ENCODE measurements at regions not wholly inside any gene's neighbourhood (a gene's known extent, or its start where the extent isn't known, plus 50 kb on each side); places are given as distances from the start of the nearest gene placed in this dataset.
"Not testable (repeated sequence)": the region's sequence is repeated elsewhere in the genome, so short reads cannot be mapped to it uniquely, and the experiment has no call there.

- DNase-seq (ENCODE audit: low read depth): no peak
- no peak overlapping the region for H3K4me3 ChIP-seq (ENCODE audit: low read depth, low read length)
- no peak for TF ChIP-seq CTCF (conservative IDR thresholded peaks at IDR 0.05; ENCODE audit: low read depth, low read length)
Observed at GRCh38 chr7:109402107-109402506, 832.4 kb downstream of the DNAJB9 start.

DNA sequence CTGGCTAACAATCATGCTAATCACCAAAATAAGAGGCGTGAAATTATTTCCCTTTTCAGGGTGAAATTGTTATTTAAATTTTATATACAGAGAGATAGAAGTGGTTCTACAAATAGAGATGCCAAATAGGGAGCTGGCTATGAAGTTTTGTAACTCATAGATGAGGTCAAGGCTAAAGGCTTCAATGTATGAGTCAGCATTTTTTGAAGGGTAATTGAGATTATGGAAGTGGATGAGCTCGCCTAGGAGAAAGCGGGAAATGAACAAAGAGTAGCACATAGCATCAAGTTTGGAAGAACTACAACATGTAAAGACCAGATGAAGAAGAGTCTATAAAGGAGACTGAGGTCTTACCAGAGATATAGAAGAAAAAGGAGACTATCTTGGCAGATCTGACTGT lies 838.1 kb downstream of the DNAJB9 start:
- TF ChIP-seq CTCF (conservative IDR thresholded peaks at IDR 0.05; ENCODE audit: low read depth, low read length): no peak
- no peak overlapping the region for H3K4me3 ChIP-seq (ENCODE audit: low read depth, low read length)
- no peak for DNase-seq (ENCODE audit: low read depth)

GRCh38 chr7:109437957-109438356 lies 868.3 kb downstream of the DNAJB9 start:
- no peak for DNase-seq (ENCODE audit: low read depth)
- TF ChIP-seq CTCF (conservative IDR thresholded peaks at IDR 0.05; ENCODE audit: low read depth, low read length): no peak
- no peak overlapping the region for H3K4me3 ChIP-seq (ENCODE audit: low read depth, low read length)

GRCh38 chr7:109449760-109450159 lies 880.1 kb downstream of the DNAJB9 start:
- no peak for DNase-seq (ENCODE audit: low read depth)
- no peak overlapping the region for H3K4me3 ChIP-seq (ENCODE audit: low read depth, low read length)
- no peak for TF ChIP-seq CTCF (conservative IDR thresholded peaks at IDR 0.05; ENCODE audit: low read depth, low read length)

- no peak overlapping the region for H3K4me3 ChIP-seq (ENCODE audit: low read depth, low read length)
- TF ChIP-seq CTCF (conservative IDR thresholded peaks at IDR 0.05; ENCODE audit: low read depth, low read length): no peak
- DNase-seq (ENCODE audit: low read depth): no peak
Observed at GRCh38 chr7:109456116-109456515, 886.4 kb downstream of the DNAJB9 start.

DNA sequence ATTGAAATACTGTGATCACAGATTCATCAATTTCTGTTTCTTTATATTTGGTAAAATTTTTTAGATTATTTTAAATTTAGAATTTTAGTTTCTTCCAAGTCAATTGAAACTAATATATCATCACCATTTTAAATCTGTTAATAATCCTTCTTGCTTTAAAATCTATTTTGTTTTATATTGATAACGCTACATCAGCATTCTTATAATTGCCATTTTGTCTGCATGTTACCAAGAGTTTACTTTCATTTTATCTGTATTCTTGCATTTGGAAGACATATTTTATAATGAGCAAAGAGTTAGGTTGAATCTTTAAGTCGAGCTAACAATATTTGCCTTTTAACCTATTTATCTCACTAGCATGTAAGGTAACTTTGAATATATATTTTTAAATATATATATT lies 890.6 kb downstream of the DNAJB9 start:
- TF ChIP-seq CTCF (conservative IDR thresholded peaks at IDR 0.05; ENCODE audit: low read depth, low read length): no peak
- DNase-seq (ENCODE audit: low read depth): no peak
- H3K4me3 ChIP-seq (ENCODE audit: low read depth, low read length): no peak overlapping the region

- no peak for DNase-seq (ENCODE audit: low read depth)
- no peak overlapping the region for H3K4me3 ChIP-seq (ENCODE audit: low read depth, low read length)
- TF ChIP-seq CTCF (conservative IDR thresholded peaks at IDR 0.05; ENCODE audit: low read depth, low read length): no peak
Observed at GRCh38 chr7:109462171-109462570, 892.5 kb downstream of the DNAJB9 start.

DNA sequence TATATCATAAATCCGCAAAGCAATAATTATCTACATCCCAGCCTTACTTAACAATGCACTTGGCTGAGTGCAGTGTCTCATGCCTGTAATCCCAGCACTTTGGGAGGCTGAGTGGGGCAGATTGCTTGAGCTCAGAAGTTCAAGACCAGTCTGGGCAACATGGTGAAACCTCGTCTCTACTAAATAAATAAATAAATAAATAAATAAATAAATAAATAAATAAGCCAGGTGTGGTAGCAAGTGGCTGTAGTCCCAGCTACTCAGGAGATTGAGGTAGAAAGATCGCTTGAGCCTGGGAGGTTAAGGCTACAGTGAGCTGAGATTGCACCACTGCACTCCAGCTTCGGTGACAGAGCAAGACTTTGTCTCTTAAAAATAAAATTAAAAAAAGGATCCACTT lies 898.1 kb downstream of the DNAJB9 start:
- not testable (repeated sequence) for H3K4me3 ChIP-seq (ENCODE audit: low read depth, low read length); DNase-seq (ENCODE audit: low read depth)
